Fibroblast of lung (primary cell): ENCODE measurements at regions not wholly inside any gene's neighbourhood (a gene's known extent, or its start where the extent isn't known, plus 50 kb on each side); places are given as distances from the start of the nearest gene placed in this dataset.

Experiments used
- DNase-seq, 2 donors: peaks; one replicate each; pipeline versions ENCODE4 v3.0.0 to v3.0.0-alpha.2; 2010; ENCODE audit warnings: low read depth in 2 of 2
- H2AFZ ChIP-seq: 2 replicates; pipeline ENCODE4 v1.5.1; 2012; ENCODE audit warnings: low read length, control low read depth, inconsistent platforms
- H3K27ac ChIP-seq: 2 replicates; pipeline ENCODE4 v1.5.1; 2011; ENCODE audit warnings: low read length, control low read depth; ENCODE audit not compliant: insufficient read depth
- H3K27me3 ChIP-seq: 2 replicates; pipeline ENCODE4 v1.5.1; 2011; ENCODE audit warnings: mild to moderate bottlenecking, low read length; ENCODE audit not compliant: control insufficient read depth, insufficient read depth
- H3K36me3 ChIP-seq: 2 replicates; pipeline ENCODE4 v1.5.1; 2011; ENCODE audit warnings: low read length; ENCODE audit not compliant: control insufficient read depth, insufficient read depth
- H3K4me1 ChIP-seq: 2 replicates; pipeline ENCODE4 v1.5.1; 2011; ENCODE audit warnings: low read length; ENCODE audit not compliant: control insufficient read depth, insufficient read depth; ENCODE audit errors: extremely low read depth
- H3K4me2 ChIP-seq: 2 replicates; pipeline ENCODE4 v1.5.1; 2011; ENCODE audit warnings: low read length, control low read depth; ENCODE audit not compliant: insufficient read depth; ENCODE audit errors: extremely low read depth
- H3K4me3 ChIP-seq, 4 experiments: fragments of 200-600 bp in 1 of 4; sonication (generic) in 1 of 4; replicated peaks in 1 of 4; 2 replicates each; pipeline ENCODE4 v1.5.1; 2011 to 2016; ENCODE audit warnings: low read length in 4 of 4, low read depth in 3 of 4, mild to moderate bottlenecking in 3 of 4, control low read depth in 2 of 4, inconsistent platforms in 1 of 4, mixed read lengths in 1 of 4; ENCODE audit not compliant: insufficient read depth in 1 of 4; ENCODE audit errors: control extremely low read depth in 1 of 4
- H3K79me2 ChIP-seq: 2 replicates; pipeline ENCODE4 v1.5.1; 2012; ENCODE audit warnings: mild to moderate bottlenecking, low read length, inconsistent platforms; ENCODE audit not compliant: control insufficient read depth, insufficient read depth
- H3K9ac ChIP-seq: 2 replicates; pipeline ENCODE4 v1.5.1; 2011; ENCODE audit warnings: mild to moderate bottlenecking, low read length, control low read depth; ENCODE audit not compliant: insufficient read depth
- H3K9me3 ChIP-seq: 2 replicates; pipeline ENCODE4 v1.5.1; 2012; ENCODE audit warnings: low read depth, low read length; ENCODE audit not compliant: control insufficient read depth, insufficient read depth
- H4K20me1 ChIP-seq: 2 replicates; pipeline ENCODE4 v1.5.1; 2011; ENCODE audit warnings: low read length; ENCODE audit not compliant: control insufficient read depth, insufficient read depth; ENCODE audit errors: extremely low read depth
- CTCF ChIP-seq, 2 donors: IDR thresholded peaks in 1 of 2; conservative IDR thresholded peaks in 1 of 2; 1 replicate in 1 of 2; 2 replicates in 1 of 2; pipeline ENCODE4 v1.5.1; 2011 to 2012; ENCODE audit warnings: low read length in 2 of 2, control low read depth in 1 of 2, inconsistent platforms in 1 of 2, low read depth in 1 of 2, mild to moderate bottlenecking in 1 of 2
- EZH2 ChIP-seq: IDR thresholded peaks from 2 replicates; pipeline ENCODE4 v1.5.1; 2012; ENCODE audit warnings: low read length, control low read depth, mild to moderate bottlenecking; ENCODE audit errors: missing control alignments

- H3K9me3 ChIP-seq, result no peaks in the 10 kb centered on the region
- no peak overlapping the region for H3K4me3 ChIP-seq
- H3K79me2 ChIP-seq, result no peaks in the 10 kb centered on the region
- DNase-seq, result no peak
- TF ChIP-seq CTCF (conservative IDR thresholded peaks at IDR 0.05 in 1 of 2, IDR thresholded peaks at IDR 0.05 in 1 of 2; ENCODE audit: low read depth in 1 of 2, low read length in 2 of 2), result no peak
- TF ChIP-seq EZH2, result no peak
- H3K9ac ChIP-seq, result no peak overlapping the region
- H3K4me2 ChIP-seq, result no peak overlapping the region
- H4K20me1 ChIP-seq, result no peaks in the 10 kb centered on the region
- no peak overlapping the region for H2AFZ ChIP-seq
- H3K27me3 ChIP-seq, result no peaks in the 10 kb centered on the region
- no peaks in the 10 kb centered on the region for H3K36me3 ChIP-seq
- H3K4me1 ChIP-seq, result no peaks in the 10 kb centered on the region
- no peak overlapping the region for H3K27ac ChIP-seq
These were observed 593.5 kb downstream of the MMUT start for GRCh38 chr6:48869595-48869994.

- Histone ChIP-seq H3K27me3 (no peaks in the 10 kb centered on the region), H3K4me1 (no peaks in the 10 kb centered on the region), H3K9ac (no peak overlapping the region), H3K9me3 (no peaks in the 10 kb centered on the region), H4K20me1 (no peaks in the 10 kb centered on the region), H3K4me2 (no peak overlapping the region), H3K4me3 (no peak overlapping the region), H2AFZ (no peak overlapping the region), H3K79me2 (no peaks in the 10 kb centered on the region), H3K27ac (no peak overlapping the region), H3K36me3 (no peaks in the 10 kb centered on the region)
- TF ChIP-seq EZH2 (no peak), CTCF (conservative IDR thresholded peaks at IDR 0.05 in 1 of 2, IDR thresholded peaks at IDR 0.05 in 1 of 2; ENCODE audit: low read depth in 1 of 2, low read length in 2 of 2) (no peak)
- DNase-seq, result no peak
These were observed 596.4 kb downstream of the MMUT start for GRCh38 chr6:48866682-48867081.

GRCh38 chr6:48860175-48860574, 602.9 kb downstream of the MMUT start:
- H3K27me3 ChIP-seq, result no peaks in the 10 kb centered on the region

More at GRCh38 chr6:48860175-48860574, 602.9 kb downstream of the MMUT start:
- Histone ChIP-seq H4K20me1 (no peaks in the 10 kb centered on the region), H3K9ac (no peak overlapping the region), H3K4me3 (no peak overlapping the region), H3K4me2 (no peak overlapping the region), H3K4me1 (no peaks in the 10 kb centered on the region), H3K27ac (no peak overlapping the region), H2AFZ (no peak overlapping the region), H3K36me3 (no peaks in the 10 kb centered on the region), H3K9me3 (no peaks in the 10 kb centered on the region), H3K79me2 (no peaks in the 10 kb centered on the region)
- no peak for DNase-seq
- no peak for TF ChIP-seq CTCF (conservative IDR thresholded peaks at IDR 0.05 in 1 of 2, IDR thresholded peaks at IDR 0.05 in 1 of 2; ENCODE audit: low read depth in 1 of 2, low read length in 2 of 2)
